ENCODE measurements at regions not wholly inside any gene's neighbourhood (a gene's known extent, or its start where the extent isn't known, plus 50 kb on each side); places are given as distances from the start of the nearest gene placed in this dataset.

GRCh38 chr5:96283589-96283988 is 149.5 kb downstream of the PCSK1 start:
- no peak for DNase-seq (ENCODE audit: low spot score)
- Mint-ChIP-seq H3K4me3 (ENCODE audit: unreplicated experiment) (no peak overlapping the region), H3K9me3 (ENCODE audit: low read depth) (no peaks in the 10 kb centered on the region), H3K27ac (ENCODE audit: unreplicated experiment) (no peak overlapping the region), H3K36me3 (ENCODE audit: low read depth) (no peaks in the 10 kb centered on the region), H3K4me1 (ENCODE audit: low read depth) (peaks cover 33% of the 10 kb centered on the region), H3K27me3 (ENCODE audit: low read depth) (no peaks in the 10 kb centered on the region)
- no peak for TF ChIP-seq CTCF (IDR thresholded peaks at IDR 0.05)

DNA sequence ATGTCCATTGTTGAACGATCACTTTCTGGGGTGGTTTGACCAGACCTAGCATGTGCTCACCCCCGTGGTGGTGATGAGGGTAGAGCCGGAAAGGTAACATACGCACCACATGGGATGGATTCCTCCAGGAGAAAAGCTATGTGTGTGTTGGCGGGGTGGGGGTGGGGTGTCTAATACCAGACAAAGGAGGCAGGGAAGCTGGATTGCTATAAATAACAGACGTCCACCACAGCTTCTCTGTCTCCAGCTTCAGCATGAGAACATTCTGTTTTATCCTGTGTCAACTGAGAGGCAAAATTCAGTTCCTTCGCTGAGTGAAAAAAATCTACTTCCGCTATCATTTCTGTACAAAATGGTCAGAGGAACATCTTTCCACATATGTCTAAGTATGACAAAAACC is 151.0 kb downstream of the PCSK1 start:
- Mint-ChIP-seq H3K27ac (ENCODE audit: unreplicated experiment) (no peak overlapping the region), H3K36me3 (ENCODE audit: low read depth) (no peaks in the 10 kb centered on the region), H3K9me3 (ENCODE audit: low read depth) (no peaks in the 10 kb centered on the region), H3K4me3 (ENCODE audit: unreplicated experiment) (no peak overlapping the region), H3K4me1 (ENCODE audit: low read depth) (peaks cover 24% of the 10 kb centered on the region), H3K27me3 (ENCODE audit: low read depth) (no peaks in the 10 kb centered on the region)
- no peak for DNase-seq (ENCODE audit: low spot score)
- TF ChIP-seq CTCF (IDR thresholded peaks at IDR 0.05), result no peak

- DNase-seq (ENCODE audit: low spot score), result no peak
- no peak overlapping the region for H3K4me3 Mint-ChIP-seq (ENCODE audit: unreplicated experiment)
- H3K36me3 Mint-ChIP-seq (ENCODE audit: low read depth), result no peaks in the 10 kb centered on the region
- H3K9me3 Mint-ChIP-seq (ENCODE audit: low read depth), result no peaks in the 10 kb centered on the region
- no peak for TF ChIP-seq CTCF (IDR thresholded peaks at IDR 0.05)
- no peaks in the 10 kb centered on the region for H3K27me3 Mint-ChIP-seq (ENCODE audit: low read depth)
- H3K4me1 Mint-ChIP-seq (ENCODE audit: low read depth), result peaks cover 24% of the 10 kb centered on the region
- no peak overlapping the region for H3K27ac Mint-ChIP-seq (ENCODE audit: unreplicated experiment)
These were observed 152.1 kb downstream of the PCSK1 start for GRCh38 chr5:96280946-96281393.

DNA sequence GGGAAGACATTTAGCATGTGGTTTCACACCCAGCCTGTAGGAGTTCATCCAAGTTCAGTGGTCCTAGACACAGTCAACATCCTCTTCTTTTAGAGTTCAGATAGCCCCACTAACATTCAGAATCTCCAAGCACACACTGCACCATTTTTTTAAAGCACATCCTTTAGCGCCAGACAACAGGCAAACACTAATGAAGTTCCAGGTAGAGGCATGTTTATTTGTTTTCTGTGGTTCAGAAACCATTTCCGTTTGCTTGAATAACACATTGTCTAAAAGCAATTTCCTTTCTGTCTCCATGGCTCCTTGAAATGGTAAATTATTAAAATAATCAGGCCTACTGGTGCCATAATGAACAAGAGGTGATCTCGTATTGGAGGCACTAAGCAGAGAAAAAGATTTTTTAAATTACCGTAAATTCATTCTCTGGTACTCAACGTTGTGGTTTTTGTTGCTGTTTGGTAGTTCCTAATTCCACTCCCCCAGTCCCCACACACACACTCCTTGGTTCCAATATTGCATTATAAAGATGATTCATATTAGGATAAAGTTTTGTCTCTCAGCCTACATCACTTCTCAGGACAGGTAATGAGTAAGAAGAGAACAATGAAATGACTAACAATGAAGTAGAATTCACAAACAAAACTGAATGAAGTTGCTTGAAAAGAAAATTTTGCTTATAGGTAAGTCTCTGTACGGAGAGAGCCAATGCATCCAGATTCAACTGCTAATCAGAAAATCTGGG is 153.1 kb downstream of the PCSK1 start:
- H3K27ac Mint-ChIP-seq (ENCODE audit: unreplicated experiment), result no peak overlapping the region
- no peak for TF ChIP-seq CTCF (IDR thresholded peaks at IDR 0.05)
- no peak overlapping the region for H3K4me3 Mint-ChIP-seq (ENCODE audit: unreplicated experiment)
- no peaks in the 10 kb centered on the region for H3K36me3 Mint-ChIP-seq (ENCODE audit: low read depth)
- DNase-seq (ENCODE audit: low spot score), result no peak
- no peaks in the 10 kb centered on the region for H3K27me3 Mint-ChIP-seq (ENCODE audit: low read depth)
- peaks cover 24% of the 10 kb centered on the region for H3K4me1 Mint-ChIP-seq (ENCODE audit: low read depth)
- no peaks in the 10 kb centered on the region for H3K9me3 Mint-ChIP-seq (ENCODE audit: low read depth)

- no peak overlapping the region for H3K4me3 Mint-ChIP-seq (ENCODE audit: unreplicated experiment)
- DNase-seq (ENCODE audit: low spot score), result no peak
- no peak for TF ChIP-seq CTCF (IDR thresholded peaks at IDR 0.05)
- no peaks in the 10 kb centered on the region for H3K9me3 Mint-ChIP-seq (ENCODE audit: low read depth)
- no peaks in the 10 kb centered on the region for H3K27me3 Mint-ChIP-seq (ENCODE audit: low read depth)
- H3K27ac Mint-ChIP-seq (ENCODE audit: unreplicated experiment), result peak overlapping the region; percentile 39
- H3K36me3 Mint-ChIP-seq (ENCODE audit: low read depth), result no peaks in the 10 kb centered on the region
- peaks cover 24% of the 10 kb centered on the region for H3K4me1 Mint-ChIP-seq (ENCODE audit: low read depth)
These were observed 154.1 kb downstream of the PCSK1 start for GRCh38 chr5:96278981-96279380.
